ENCODE measurements at regions not wholly inside any gene's neighbourhood (a gene's known extent, or its start where the extent isn't known, plus 50 kb on each side); places are given as distances from the start of the nearest gene placed in this dataset.

DNA sequence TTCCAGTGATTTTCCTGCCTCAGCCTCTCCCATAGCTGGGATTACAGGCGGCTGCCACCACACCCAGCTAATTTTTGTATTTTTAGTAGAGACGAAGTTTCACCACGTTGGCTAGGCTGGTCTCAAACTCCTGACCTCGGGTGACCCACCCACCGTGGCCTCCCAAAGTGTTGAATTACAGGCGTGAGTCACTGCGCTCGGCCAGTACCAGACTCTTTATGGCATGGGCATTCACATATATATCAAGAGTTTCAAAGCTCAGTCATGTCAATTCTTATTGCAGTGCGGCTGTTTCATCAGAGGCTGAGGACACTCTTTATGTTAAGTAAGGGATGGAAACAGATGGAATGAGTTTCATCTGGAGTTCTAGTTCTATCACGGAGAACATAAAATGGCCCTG lies 315.2 kb upstream of the CDH6 start:
- H3K4me2 ChIP-seq (ENCODE audit: insufficient read depth, low read length), result no peak overlapping the region
- no peaks in the 10 kb centered on the region for H3K79me2 ChIP-seq (ENCODE audit: insufficient read depth, low read length)
- no peak overlapping the region for H3K9ac ChIP-seq (ENCODE audit: low read depth, low read length)
- H2AFZ ChIP-seq (ENCODE audit: low read depth, low read length), result no peak overlapping the region
- no peak for ATAC-seq (ENCODE audit: insufficient read depth, low read depth)
- no peaks in the 10 kb centered on the region for H3K9me3 ChIP-seq (ENCODE audit: insufficient read depth, low read length, severe bottlenecking)
- no peaks in the 10 kb centered on the region for H3K27me3 ChIP-seq (ENCODE audit: insufficient read depth, low read length, poor library complexity)
- H4K20me1 ChIP-seq (ENCODE audit: insufficient read depth, low read length), result no peaks in the 10 kb centered on the region
- no peak for TF ChIP-seq EZH2 (IDR thresholded peaks at IDR 0.05; ENCODE audit: borderline replicate concordance, low read depth, low read length, severe bottlenecking)
- TF ChIP-seq CTCF (IDR thresholded peaks at IDR 0.05; ENCODE audit: borderline replicate concordance, extremely low read depth, low read length, poor library complexity, severe bottlenecking), result no peak
- no peak for DNase-seq
- no peaks in the 10 kb centered on the region for H3K36me3 ChIP-seq (ENCODE audit: insufficient read depth, low read length)
- no peak overlapping the region for H3K4me3 ChIP-seq (ENCODE audit: low read depth in 1 of 2, low read length in 2 of 2)
- no peaks in the 10 kb centered on the region for H3K4me1 ChIP-seq (ENCODE audit: insufficient read depth, low read length)
- H3K27ac ChIP-seq (ENCODE audit: low read length), result no peak overlapping the region

DNA sequence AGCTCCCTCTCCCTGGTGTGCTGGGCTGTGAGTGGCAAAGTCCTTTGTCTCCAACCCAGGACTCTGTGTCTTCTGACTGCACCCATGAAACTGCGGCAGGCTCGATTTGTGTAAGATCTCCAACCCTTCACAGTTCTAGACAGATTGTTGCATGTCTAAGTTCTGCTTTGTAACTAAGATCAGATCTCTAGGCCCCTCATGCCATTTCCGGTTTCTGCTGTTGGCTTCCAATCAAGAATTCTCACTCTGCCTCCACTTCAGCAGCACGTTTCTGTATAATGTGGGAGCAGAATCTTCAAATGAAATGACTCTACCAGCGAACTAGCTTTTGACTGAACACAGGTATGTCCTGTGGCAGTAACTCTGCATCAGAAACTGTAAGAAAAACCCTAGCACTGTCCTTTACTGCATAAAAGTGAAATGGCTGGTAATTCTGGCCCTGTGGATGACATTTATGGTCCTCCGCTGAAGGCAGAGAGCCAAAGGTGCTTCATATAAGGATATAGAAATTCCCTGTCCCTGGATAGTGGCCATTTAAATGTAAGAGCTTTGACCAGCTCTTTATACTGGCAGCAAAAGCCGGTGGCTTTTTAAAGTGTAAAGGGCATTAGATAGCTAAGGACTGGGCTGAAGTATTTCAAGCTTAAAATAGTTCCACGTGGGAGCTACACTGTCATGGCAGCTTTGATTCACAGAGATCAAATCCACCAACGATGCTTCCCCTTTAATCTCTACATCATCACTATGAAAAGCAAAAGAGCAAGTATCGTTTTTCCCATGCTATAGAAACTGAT lies 319.0 kb upstream of the CDH6 start:
- H3K4me2 ChIP-seq (ENCODE audit: insufficient read depth, low read length), result no peak overlapping the region
- H3K4me1 ChIP-seq (ENCODE audit: insufficient read depth, low read length), result no peaks in the 10 kb centered on the region
- ATAC-seq (ENCODE audit: insufficient read depth, low read depth) (no peak), DNase-seq (no peak)
- H3K9me3 ChIP-seq (ENCODE audit: insufficient read depth, low read length, severe bottlenecking), result no peaks in the 10 kb centered on the region
- H4K20me1 ChIP-seq (ENCODE audit: insufficient read depth, low read length), result no peaks in the 10 kb centered on the region
- no peak overlapping the region for H3K4me3 ChIP-seq (ENCODE audit: low read depth in 1 of 2, low read length in 2 of 2)
- H3K79me2 ChIP-seq (ENCODE audit: insufficient read depth, low read length), result no peaks in the 10 kb centered on the region
- no peaks in the 10 kb centered on the region for H3K36me3 ChIP-seq (ENCODE audit: insufficient read depth, low read length)
- H3K27ac ChIP-seq (ENCODE audit: low read length), result no peak overlapping the region
- H3K9ac ChIP-seq (ENCODE audit: low read depth, low read length), result no peak overlapping the region
- no peak overlapping the region for H2AFZ ChIP-seq (ENCODE audit: low read depth, low read length)
- H3K27me3 ChIP-seq (ENCODE audit: insufficient read depth, low read length, poor library complexity), result no peaks in the 10 kb centered on the region
- TF ChIP-seq EZH2 (IDR thresholded peaks at IDR 0.05; ENCODE audit: borderline replicate concordance, low read depth, low read length, severe bottlenecking) (no peak), CTCF (IDR thresholded peaks at IDR 0.05; ENCODE audit: borderline replicate concordance, extremely low read depth, low read length, poor library complexity, severe bottlenecking) (no peak)

- Histone ChIP-seq H3K4me3 (ENCODE audit: low read depth in 1 of 2, low read length in 2 of 2) (no peak overlapping the region), H4K20me1 (ENCODE audit: insufficient read depth, low read length) (no peaks in the 10 kb centered on the region), H2AFZ (ENCODE audit: low read depth, low read length) (no peak overlapping the region), H3K4me2 (ENCODE audit: insufficient read depth, low read length) (no peak overlapping the region), H3K9ac (ENCODE audit: low read depth, low read length) (no peak overlapping the region), H3K27ac (ENCODE audit: low read length) (no peak overlapping the region), H3K4me1 (ENCODE audit: insufficient read depth, low read length) (no peaks in the 10 kb centered on the region), H3K27me3 (ENCODE audit: insufficient read depth, low read length, poor library complexity) (no peaks in the 10 kb centered on the region), H3K36me3 (ENCODE audit: insufficient read depth, low read length) (no peaks in the 10 kb centered on the region), H3K79me2 (ENCODE audit: insufficient read depth, low read length) (no peaks in the 10 kb centered on the region), H3K9me3 (ENCODE audit: insufficient read depth, low read length, severe bottlenecking) (no peaks in the 10 kb centered on the region)
- TF ChIP-seq EZH2 (IDR thresholded peaks at IDR 0.05; ENCODE audit: borderline replicate concordance, low read depth, low read length, severe bottlenecking) (no peak), CTCF (IDR thresholded peaks at IDR 0.05; ENCODE audit: borderline replicate concordance, extremely low read depth, low read length, poor library complexity, severe bottlenecking) (no peak)
- ATAC-seq (ENCODE audit: insufficient read depth, low read depth), result no peak
- DNase-seq, result no peak
These were observed 322.3 kb upstream of the CDH6 start for GRCh38 chr5:30871196-30871595.

All from DND-41 (cell line).